ENCODE measurements at regions not wholly inside any gene's neighbourhood (a gene's known extent, or its start where the extent isn't known, plus 50 kb on each side); places are given as distances from the start of the nearest gene placed in this dataset.
A peak's percentile ranks its signal among the peaks of the same experiment; 100 is the strongest.

DNA sequence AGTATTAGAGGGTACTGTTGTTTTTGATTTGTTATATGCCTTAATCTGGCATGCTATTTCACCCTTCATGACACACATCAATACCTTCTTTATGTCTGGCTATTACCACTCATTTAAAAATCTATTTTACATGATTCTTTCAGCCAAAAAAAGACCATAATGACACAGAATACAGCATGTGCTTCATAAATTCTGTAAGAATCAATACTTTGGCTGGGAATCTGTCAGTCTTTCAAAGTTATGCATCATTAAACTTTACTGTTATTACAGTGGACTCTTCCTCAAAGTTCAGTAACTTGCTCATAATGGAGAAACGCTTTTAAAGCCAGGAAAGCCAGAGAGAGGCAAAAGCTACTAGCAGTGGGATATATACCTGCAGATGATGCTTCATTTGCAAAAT lies 247.2 kb upstream of the ADGRL2 start:
- Mint-ChIP-seq H3K4me1 (ENCODE audit: low read depth) (peaks cover 5% of the 10 kb centered on the region; the same call in 1 of the 2 replicates), H3K36me3 (ENCODE audit: low read depth) (no peaks in the 10 kb centered on the region), H3K27ac (no peak overlapping the region), H3K4me3 (no peak overlapping the region), H3K27me3 (ENCODE audit: insufficient read depth) (no peaks in the 10 kb centered on the region; the same call in 1 of the 2 replicates), H3K9me3 (no peaks in the 10 kb centered on the region)
- TF ChIP-seq, protein P1, sequence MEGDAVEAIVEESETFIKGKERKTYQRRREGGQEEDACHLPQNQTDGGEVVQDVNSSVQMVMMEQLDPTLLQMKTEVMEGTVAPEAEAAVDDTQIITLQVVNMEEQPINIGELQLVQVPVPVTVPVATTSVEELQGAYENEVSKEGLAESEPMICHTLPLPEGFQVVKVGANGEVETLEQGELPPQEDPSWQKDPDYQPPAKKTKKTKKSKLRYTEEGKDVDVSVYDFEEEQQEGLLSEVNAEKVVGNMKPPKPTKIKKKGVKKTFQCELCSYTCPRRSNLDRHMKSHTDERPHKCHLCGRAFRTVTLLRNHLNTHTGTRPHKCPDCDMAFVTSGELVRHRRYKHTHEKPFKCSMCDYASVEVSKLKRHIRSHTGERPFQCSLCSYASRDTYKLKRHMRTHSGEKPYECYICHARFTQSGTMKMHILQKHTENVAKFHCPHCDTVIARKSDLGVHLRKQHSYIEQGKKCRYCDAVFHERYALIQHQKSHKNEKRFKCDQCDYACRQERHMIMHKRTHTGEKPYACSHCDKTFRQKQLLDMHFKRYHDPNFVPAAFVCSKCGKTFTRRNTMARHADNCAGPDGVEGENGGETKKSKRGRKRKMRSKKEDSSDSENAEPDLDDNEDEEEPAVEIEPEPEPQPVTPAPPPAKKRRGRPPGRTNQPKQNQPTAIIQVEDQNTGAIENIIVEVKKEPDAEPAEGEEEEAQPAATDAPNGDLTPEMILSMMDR (IDR thresholded peaks at IDR 0.05) = no peak
- DNase-seq = no peak

DNA sequence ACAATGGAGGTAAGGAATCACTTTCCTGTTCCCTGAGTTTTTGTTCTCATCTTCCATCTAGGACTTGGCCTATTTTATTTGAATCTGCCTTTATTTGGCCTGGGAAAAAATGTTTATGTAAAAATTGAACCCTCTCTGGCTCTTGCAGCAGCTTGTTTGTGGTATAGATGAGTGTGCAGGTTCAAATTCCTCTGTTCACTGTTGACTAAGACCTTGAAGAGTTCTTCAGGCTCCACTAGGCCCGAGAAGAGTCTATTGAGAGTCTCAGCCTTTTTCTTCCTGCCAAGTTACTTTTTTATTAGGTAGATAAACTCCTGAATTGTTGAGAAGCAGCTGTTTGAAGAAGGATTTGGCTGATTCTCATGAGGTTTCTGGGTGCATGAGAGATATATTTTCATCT lies 248.8 kb upstream of the ADGRL2 start:
- no peaks in the 10 kb centered on the region for H3K36me3 Mint-ChIP-seq (ENCODE audit: low read depth)
- no peaks in the 10 kb centered on the region for H3K9me3 Mint-ChIP-seq
- H3K27me3 Mint-ChIP-seq (ENCODE audit: insufficient read depth) = no peaks in the 10 kb centered on the region; the same call in none of the 2 replicates
- H3K4me3 Mint-ChIP-seq = no peak overlapping the region
- peaks cover 5% of the 10 kb centered on the region; the same call in 1 of the 2 replicates for H3K4me1 Mint-ChIP-seq (ENCODE audit: low read depth)
- TF ChIP-seq, protein P1 (IDR thresholded peaks at IDR 0.05) = no peak
- H3K27ac Mint-ChIP-seq = no peak overlapping the region
- DNase-seq = no peak

DNA sequence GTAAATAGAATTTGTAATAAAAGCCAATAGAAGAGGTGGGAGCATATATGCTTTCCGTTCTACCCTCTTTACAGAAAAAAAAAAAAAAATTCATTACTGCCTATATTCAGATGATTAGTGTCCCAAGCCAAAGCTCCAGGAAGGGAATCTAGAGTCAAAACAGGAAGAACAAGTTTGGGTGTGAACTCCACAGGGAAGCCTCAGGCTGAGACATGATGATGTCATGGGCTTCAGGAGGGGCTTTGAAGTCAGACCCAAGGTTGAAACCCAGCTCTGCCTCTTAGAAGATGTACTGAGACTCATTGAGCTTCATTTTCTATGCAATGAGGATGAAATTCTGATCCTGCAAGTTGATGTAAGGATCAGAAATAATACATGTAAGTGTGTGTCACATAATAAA lies 250.0 kb upstream of the ADGRL2 start:
- no peak overlapping the region for H3K27ac Mint-ChIP-seq

DNA sequence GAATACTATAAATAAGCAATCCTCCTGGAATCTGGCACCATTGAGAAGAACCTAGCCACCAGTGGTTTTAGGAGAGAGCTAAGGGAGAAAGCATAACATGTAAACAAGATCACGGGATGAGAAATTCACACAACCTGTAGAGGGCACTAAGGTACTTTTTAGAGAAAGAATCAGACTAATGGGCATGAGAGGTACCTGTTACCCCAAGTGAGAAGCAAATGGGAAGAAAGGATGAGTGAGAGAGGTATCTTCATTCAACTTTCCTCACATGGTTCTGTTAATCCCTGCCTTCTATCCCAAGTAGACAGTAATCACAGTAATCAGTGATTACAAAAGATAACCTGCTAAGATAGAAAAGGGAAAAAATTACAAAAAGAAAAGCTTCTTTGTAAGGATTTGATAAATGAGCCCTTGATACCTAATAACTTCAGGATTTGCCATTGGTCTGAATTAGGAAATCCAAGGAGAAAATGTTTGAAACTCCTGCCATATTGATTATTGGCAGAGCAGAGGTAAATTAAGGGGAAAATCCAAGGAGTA lies 251.1 kb upstream of the ADGRL2 start:
- Mint-ChIP-seq H3K27me3 (ENCODE audit: insufficient read depth) (no peaks in the 10 kb centered on the region; the same call in none of the 2 replicates), H3K4me3 (no peak overlapping the region), H3K4me1 (ENCODE audit: low read depth) (peaks cover 5% of the 10 kb centered on the region; the same call in 1 of the 2 replicates), H3K9me3 (no peaks in the 10 kb centered on the region), H3K36me3 (ENCODE audit: low read depth) (no peaks in the 10 kb centered on the region), H3K27ac (no peak overlapping the region)
- TF ChIP-seq, protein P1 (IDR thresholded peaks at IDR 0.05) = peak; percentile 79
- peak; percentile 46 for DNase-seq

More for the DNA sequence above, 250.0 kb upstream of the ADGRL2 start:
- peaks cover 5% of the 10 kb centered on the region; the same call in 1 of the 2 replicates for H3K4me1 Mint-ChIP-seq (ENCODE audit: low read depth)
- TF ChIP-seq, protein P1 (IDR thresholded peaks at IDR 0.05) = no peak
- no peak overlapping the region for H3K4me3 Mint-ChIP-seq
- H3K36me3 Mint-ChIP-seq (ENCODE audit: low read depth) = no peaks in the 10 kb centered on the region
- DNase-seq = no peak
- no peaks in the 10 kb centered on the region for H3K9me3 Mint-ChIP-seq
- no peaks in the 10 kb centered on the region; the same call in none of the 2 replicates for H3K27me3 Mint-ChIP-seq (ENCODE audit: insufficient read depth)

DNA sequence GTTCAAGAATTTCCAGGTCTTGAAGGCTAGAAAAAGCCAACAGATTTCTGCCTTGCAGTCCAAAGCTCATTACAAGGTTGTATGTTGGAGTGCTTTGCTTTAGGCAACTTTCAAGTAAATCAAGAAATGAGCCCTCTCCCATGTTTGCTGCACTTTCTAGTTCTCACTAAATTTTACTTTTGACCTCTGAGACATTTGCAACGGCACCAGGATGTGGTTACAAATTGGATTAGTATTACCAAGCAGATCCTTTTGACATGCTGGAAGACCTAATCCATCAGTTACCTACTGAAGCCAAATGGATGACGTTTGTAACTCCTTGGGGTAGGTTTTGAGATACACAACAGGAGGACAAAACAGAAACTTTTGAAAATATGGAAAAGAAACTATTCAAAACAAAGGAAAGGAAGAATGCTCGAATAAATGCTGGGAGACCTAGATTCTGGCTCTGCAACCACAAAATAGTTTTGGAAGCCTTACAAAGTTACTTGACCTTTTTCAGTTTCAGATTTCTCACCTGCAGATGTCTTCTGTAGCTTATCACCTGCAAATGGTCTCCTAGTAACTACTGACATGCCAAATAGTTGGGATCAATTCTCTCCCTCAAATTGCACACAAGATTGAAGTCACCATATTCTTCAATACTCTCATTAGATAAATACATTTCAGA lies 251.7 kb upstream of the ADGRL2 start:
- no peaks in the 10 kb centered on the region for H3K36me3 Mint-ChIP-seq (ENCODE audit: low read depth)
- no peaks in the 10 kb centered on the region for H3K9me3 Mint-ChIP-seq
- TF ChIP-seq, protein P1 (IDR thresholded peaks at IDR 0.05) = no peak
- H3K4me3 Mint-ChIP-seq = no peak overlapping the region
- no peak for DNase-seq
- H3K4me1 Mint-ChIP-seq (ENCODE audit: low read depth) = peaks cover 5% of the 10 kb centered on the region; the same call in 1 of the 2 replicates
- no peak overlapping the region for H3K27ac Mint-ChIP-seq
- no peaks in the 10 kb centered on the region; the same call in none of the 2 replicates for H3K27me3 Mint-ChIP-seq (ENCODE audit: insufficient read depth)

All from HFFc6 (cell line).